Activated naive CD8-positive, alpha-beta T cell treated with anti-CD3 and anti-CD28 coated beads for 36 hours (primary cell): ENCODE measurements at regions not wholly inside any gene's neighbourhood (a gene's known extent, or its start where the extent isn't known, plus 50 kb on each side); places are given as distances from the start of the nearest gene placed in this dataset.
"Not testable (repeated sequence)": the region's sequence is repeated elsewhere in the genome, so short reads cannot be mapped to it uniquely, and the experiment has no call there.

Source experiments
- DNase-seq: peaks from one replicate; pipeline ENCODE4 v3.0.0; 2021
- H3K27ac Mint-ChIP-seq: one replicate; pipeline ENCODE4 v1.8.0; 2022; ENCODE audit warnings: mild to moderate bottlenecking, moderate library complexity, mixed read lengths
- H3K27me3 Mint-ChIP-seq: one replicate; pipeline ENCODE4 v1.8.0; 2022; ENCODE audit warnings: mild to moderate bottlenecking, mixed read lengths
- H3K36me3 Mint-ChIP-seq: one replicate; pipeline ENCODE4 v1.8.0; 2021; ENCODE audit warnings: mild to moderate bottlenecking, mixed read lengths
- H3K4me1 Mint-ChIP-seq: one replicate; pipeline ENCODE4 v1.8.0; 2021; ENCODE audit warnings: mixed read lengths
- H3K4me3 Mint-ChIP-seq: one replicate; pipeline ENCODE4 v1.8.0; 2022; ENCODE audit warnings: mild to moderate bottlenecking, moderate library complexity, mixed read lengths
- H3K9me3 Mint-ChIP-seq: one replicate; pipeline ENCODE4 v1.8.0; 2022; ENCODE audit warnings: mixed read lengths

GRCh38 chr2:111264956-111265355, 144.2 kb downstream of the BCL2L11 start:
- H3K27ac Mint-ChIP-seq, H3K36me3 Mint-ChIP-seq, H3K27me3 Mint-ChIP-seq, DNase-seq, H3K4me3 Mint-ChIP-seq, H3K4me1 Mint-ChIP-seq, H3K9me3 Mint-ChIP-seq: not testable (repeated sequence)

DNA sequence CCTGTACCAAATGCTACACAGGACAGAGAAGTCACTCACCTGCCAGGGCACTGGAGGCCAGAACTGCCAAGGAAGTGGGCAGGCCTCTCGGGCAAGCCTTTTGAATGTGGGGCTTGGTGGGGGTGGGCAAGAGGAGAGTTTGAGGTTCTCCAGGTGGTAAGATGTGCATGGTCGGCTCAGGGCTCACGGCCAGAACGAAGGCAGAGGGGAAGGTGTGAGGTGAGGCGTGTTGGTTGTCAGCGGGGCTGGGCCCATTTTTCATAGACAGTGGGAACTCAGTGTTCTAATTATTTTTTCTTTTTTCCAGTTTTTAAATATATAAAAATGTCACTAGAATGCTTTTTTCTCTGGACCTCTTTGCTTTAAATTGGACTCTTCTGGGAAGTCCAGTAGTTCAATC, 145.8 kb downstream of the BCL2L11 start:
- H3K27ac Mint-ChIP-seq, H3K9me3 Mint-ChIP-seq, H3K4me1 Mint-ChIP-seq, DNase-seq, H3K4me3 Mint-ChIP-seq, H3K27me3 Mint-ChIP-seq, H3K36me3 Mint-ChIP-seq: not testable (repeated sequence)

- H3K4me1 Mint-ChIP-seq, DNase-seq, H3K4me3 Mint-ChIP-seq, H3K27me3 Mint-ChIP-seq, H3K27ac Mint-ChIP-seq, H3K36me3 Mint-ChIP-seq, H3K9me3 Mint-ChIP-seq: not testable (repeated sequence)
Observed at GRCh38 chr2:111267038-111267437, 146.3 kb downstream of the BCL2L11 start.

DNA sequence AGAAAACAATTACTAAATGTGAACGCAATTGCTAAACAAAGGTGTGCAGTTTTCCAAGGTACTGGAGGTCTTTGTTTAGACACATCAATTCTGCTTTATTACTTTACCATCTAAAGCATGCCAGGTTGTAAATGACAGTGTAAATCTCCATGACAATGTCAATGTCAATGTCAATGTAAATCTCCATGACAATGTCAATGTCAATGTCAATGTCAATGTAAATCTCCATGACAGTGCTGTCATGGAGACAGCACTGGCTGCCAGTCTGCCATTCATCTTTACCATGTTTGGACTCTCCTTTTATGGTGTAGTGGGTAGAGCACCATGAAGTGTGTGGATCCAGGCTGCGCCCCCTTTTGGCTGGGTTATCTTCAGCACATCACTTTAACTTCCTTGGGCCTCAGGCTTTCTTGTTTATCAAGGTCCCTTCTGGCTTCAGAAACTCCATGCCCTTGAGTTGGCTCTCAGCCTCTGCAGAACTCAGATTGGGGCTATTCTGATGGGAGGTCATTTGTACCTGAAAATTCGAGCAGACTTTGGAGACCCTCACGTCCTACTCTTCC, 149.1 kb downstream of the BCL2L11 start:
- not testable (repeated sequence) for H3K4me3 Mint-ChIP-seq, H3K36me3 Mint-ChIP-seq, H3K4me1 Mint-ChIP-seq, H3K9me3 Mint-ChIP-seq, DNase-seq, H3K27me3 Mint-ChIP-seq, H3K27ac Mint-ChIP-seq

DNA sequence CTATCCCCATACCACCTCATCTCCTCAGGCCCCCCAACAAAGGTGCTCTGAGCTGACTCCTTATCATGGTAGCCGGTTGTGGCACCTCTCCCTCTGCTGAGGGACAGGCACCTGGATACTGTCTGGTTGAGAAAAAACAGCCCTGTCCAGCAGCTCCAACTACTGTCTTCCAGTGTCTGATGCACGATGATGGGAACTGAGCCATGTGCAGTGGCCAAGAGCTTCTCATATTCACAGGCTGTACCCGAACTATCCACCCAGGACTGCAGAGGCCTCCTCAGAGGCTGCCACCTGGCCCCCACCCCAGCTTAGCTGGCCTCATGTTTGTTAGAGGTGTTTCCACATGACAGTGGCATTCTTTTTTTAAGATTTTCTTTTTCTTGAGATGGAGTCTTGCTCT, 149.9 kb downstream of the BCL2L11 start:
- not testable (repeated sequence) for H3K36me3 Mint-ChIP-seq, H3K27ac Mint-ChIP-seq, H3K27me3 Mint-ChIP-seq, H3K9me3 Mint-ChIP-seq, H3K4me1 Mint-ChIP-seq, H3K4me3 Mint-ChIP-seq, DNase-seq

GRCh38 chr2:111271647-111272304, 151.1 kb downstream of the BCL2L11 start:
- H3K4me1 Mint-ChIP-seq, DNase-seq, H3K36me3 Mint-ChIP-seq, H3K9me3 Mint-ChIP-seq, H3K27ac Mint-ChIP-seq, H3K27me3 Mint-ChIP-seq, H3K4me3 Mint-ChIP-seq: not testable (repeated sequence)

- H3K4me1 Mint-ChIP-seq, H3K9me3 Mint-ChIP-seq, H3K27ac Mint-ChIP-seq, DNase-seq, H3K36me3 Mint-ChIP-seq, H3K27me3 Mint-ChIP-seq, H3K4me3 Mint-ChIP-seq: not testable (repeated sequence)
Observed at GRCh38 chr2:111273007-111273406, 152.3 kb downstream of the BCL2L11 start.

GRCh38 chr2:111275047-111275853, 154.5 kb downstream of the BCL2L11 start:
- not testable (repeated sequence) for H3K4me1 Mint-ChIP-seq, H3K9me3 Mint-ChIP-seq, H3K36me3 Mint-ChIP-seq, H3K4me3 Mint-ChIP-seq, H3K27me3 Mint-ChIP-seq, DNase-seq, H3K27ac Mint-ChIP-seq

DNA sequence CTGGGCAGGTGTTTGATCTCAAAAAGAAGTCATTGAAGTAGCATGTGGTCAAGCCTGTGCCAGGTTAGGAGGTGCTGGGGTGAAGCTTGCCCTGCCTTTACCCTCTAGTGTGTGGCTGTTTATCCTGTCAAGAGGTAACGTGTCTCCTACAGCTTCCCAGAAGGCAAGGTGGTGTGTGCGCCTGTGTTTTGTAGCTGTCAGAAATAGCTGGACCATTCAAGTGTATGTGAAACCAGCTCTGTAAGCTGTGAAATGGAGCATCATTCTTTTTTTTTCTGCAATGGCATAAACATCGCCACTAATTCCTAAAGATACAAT, 155.1 kb downstream of the BCL2L11 start:
- not testable (repeated sequence) for H3K27me3 Mint-ChIP-seq, H3K27ac Mint-ChIP-seq, H3K4me1 Mint-ChIP-seq, H3K9me3 Mint-ChIP-seq, DNase-seq, H3K4me3 Mint-ChIP-seq, H3K36me3 Mint-ChIP-seq

DNA sequence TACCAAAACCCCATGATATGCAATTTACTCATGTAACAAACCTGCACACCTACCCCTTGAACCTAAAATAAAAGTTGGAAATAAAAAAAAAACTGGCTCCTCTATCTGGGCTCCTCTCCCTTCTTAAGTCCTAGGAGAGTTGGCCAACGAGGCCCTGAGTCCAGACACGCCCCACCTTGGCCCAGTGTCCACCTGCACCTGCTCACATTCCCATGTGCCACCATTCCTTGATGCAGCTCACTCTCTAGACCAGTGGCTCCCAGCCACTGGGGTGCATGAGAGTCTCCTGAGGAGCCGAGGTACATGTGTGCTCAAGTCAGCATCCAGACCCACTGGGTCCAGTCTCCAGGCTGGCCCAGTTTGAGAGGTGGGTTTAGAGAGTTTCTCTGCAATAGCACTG, 157.4 kb downstream of the BCL2L11 start:
- H3K4me1 Mint-ChIP-seq, H3K4me3 Mint-ChIP-seq, H3K36me3 Mint-ChIP-seq, DNase-seq, H3K27me3 Mint-ChIP-seq, H3K9me3 Mint-ChIP-seq, H3K27ac Mint-ChIP-seq: not testable (repeated sequence)

- DNase-seq, H3K4me1 Mint-ChIP-seq: not testable (repeated sequence)
Observed at GRCh38 chr2:111280709-111281286, 160.1 kb downstream of the BCL2L11 start.

GRCh38 chr2:111282162-111282561, 161.4 kb downstream of the BCL2L11 start:
- not testable (repeated sequence) for H3K36me3 Mint-ChIP-seq, H3K4me3 Mint-ChIP-seq, H3K27ac Mint-ChIP-seq, H3K27me3 Mint-ChIP-seq, DNase-seq, H3K9me3 Mint-ChIP-seq, H3K4me1 Mint-ChIP-seq

More at GRCh38 chr2:111280709-111281286, 160.1 kb downstream of the BCL2L11 start:
- H3K36me3 Mint-ChIP-seq, H3K27ac Mint-ChIP-seq, H3K4me3 Mint-ChIP-seq, H3K27me3 Mint-ChIP-seq, H3K9me3 Mint-ChIP-seq: not testable (repeated sequence)

DNA sequence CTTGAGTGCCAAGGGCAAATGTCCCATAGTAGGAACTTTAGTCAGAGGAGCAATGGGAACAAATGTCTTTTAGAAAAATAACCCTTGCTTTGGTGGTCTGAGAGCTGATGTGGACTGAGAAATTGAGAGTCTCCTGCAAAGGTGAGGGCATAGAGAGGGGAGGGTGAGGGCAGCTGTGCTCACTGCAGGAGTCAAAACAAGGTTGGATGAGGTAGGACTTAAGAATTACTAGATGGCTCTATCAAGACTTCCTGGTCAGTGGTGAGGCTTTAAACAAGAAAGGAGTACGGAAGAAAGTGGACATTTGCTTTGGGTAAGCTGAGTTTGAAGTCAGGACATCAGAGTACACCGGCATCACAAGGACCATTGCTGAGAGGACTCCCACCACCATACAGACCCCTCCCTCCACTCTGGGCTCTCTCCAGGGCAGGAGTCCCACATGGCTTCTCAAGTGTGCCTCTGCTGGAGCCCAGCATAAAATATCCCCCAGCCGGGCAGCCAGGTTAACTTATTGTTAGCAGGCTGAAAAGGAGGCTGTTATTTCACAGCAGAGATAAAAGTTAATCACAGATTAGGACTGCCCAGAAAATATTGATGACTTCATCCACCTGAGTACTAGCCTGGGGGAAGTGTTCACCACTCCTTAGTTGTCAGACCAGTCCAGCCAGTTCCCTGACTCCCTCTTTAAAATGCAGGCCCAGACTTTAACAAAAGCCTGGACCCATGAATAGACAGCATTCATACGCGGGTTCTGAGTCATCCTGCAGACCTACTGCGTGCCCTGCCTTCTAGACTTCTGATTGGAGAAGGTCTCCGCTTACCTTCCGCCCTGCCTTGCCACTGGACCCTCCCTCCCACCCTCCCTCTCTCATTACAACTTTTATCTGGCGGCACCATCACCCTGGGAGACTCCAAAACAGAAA, 167.2 kb downstream of the BCL2L11 start:
- H3K9me3 Mint-ChIP-seq, H3K27me3 Mint-ChIP-seq, H3K27ac Mint-ChIP-seq, H3K4me1 Mint-ChIP-seq, H3K36me3 Mint-ChIP-seq, DNase-seq, H3K4me3 Mint-ChIP-seq: not testable (repeated sequence)

DNA sequence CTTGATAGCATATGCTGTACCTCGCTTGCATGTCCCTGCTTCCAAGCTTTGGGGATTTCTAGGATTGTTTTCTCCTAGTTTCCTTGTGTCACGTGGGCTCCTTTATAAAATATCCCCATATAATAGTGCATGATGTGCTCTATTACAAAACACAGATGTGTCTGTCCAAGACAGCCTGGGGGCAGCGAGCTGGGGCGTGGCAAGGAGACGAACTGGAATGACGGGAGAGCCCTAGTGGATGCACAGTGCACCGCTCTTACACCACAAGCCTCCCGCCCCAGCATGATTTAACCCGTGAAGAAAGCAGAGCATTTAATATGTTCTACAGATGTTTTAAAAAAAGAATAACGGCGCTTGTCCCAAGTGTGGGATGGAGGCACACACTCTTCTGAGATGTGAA, 169.7 kb downstream of the BCL2L11 start:
- not testable (repeated sequence) for H3K9me3 Mint-ChIP-seq, H3K27ac Mint-ChIP-seq, H3K4me1 Mint-ChIP-seq, DNase-seq, H3K4me3 Mint-ChIP-seq, H3K27me3 Mint-ChIP-seq, H3K36me3 Mint-ChIP-seq

GRCh38 chr2:111291566-111291965, 170.9 kb downstream of the BCL2L11 start:
- not testable (repeated sequence) for DNase-seq, H3K9me3 Mint-ChIP-seq, H3K36me3 Mint-ChIP-seq, H3K27ac Mint-ChIP-seq, H3K27me3 Mint-ChIP-seq, H3K4me3 Mint-ChIP-seq, H3K4me1 Mint-ChIP-seq
